ENCODE measurements at regions not wholly inside any gene's neighbourhood (a gene's known extent, or its start where the extent isn't known, plus 50 kb on each side); places are given as distances from the start of the nearest gene placed in this dataset.

DNA sequence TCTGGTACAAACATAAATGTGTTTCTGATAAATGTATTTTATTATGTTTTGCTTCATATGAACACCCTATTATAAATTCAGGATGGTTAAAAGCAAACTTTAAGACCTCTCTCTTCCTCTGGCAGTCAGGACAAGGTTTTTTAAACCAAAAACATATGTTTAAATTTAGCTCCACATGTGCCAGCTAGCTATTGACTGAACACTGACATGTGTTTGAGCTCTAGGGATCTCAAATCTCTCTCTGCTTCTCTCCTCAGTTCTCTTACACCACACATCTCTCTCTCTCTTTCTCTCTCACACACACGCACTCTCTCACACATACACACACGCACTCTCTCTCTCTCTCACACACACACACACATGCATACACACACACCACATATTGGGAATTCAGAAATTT is 150.1 kb upstream of the RFX3 start:
- no peak for TF ChIP-seq CTCF (IDR thresholded peaks at IDR 0.05)
- TF ChIP-seq POLR2A (IDR thresholded peaks at IDR 0.05): no peak
